ENCODE measurements at regions not wholly inside any gene's neighbourhood (a gene's known extent, or its start where the extent isn't known, plus 50 kb on each side); places are given as distances from the start of the nearest gene placed in this dataset.

GRCh38 chr5:107072967-107073366 lies 597.8 kb downstream of the EFNA5 start:
- TF ChIP-seq CTCF (IDR thresholded peaks at IDR 0.05) = no peak
- no peak for TF ChIP-seq EP300 (IDR thresholded peaks at IDR 0.05)
- no peak for TF ChIP-seq POLR2AphosphoS5 (IDR thresholded peaks at IDR 0.05)
- TF ChIP-seq POLR2A (IDR thresholded peaks at IDR 0.05) = no peak

All from stomach (tissue), 4 donors.